H9 (cell line): ENCODE measurements at regions not wholly inside any gene's neighbourhood (a gene's known extent, or its start where the extent isn't known, plus 50 kb on each side); places are given as distances from the start of the nearest gene placed in this dataset.

Experiments used
- DNase-seq: peaks from one replicate; pipeline ENCODE4 v3.0.0-alpha.2; 2017
- H2AFZ ChIP-seq: one replicate; pipeline ENCODE4 v1.6.1; 2013; ENCODE audit warnings: mild to moderate bottlenecking, low read length, control low read depth, moderate library complexity
- H2AK5ac ChIP-seq: 2 replicates; pipeline ENCODE4 v1.6.1; 2013; ENCODE audit warnings: low read length, control low read depth, mixed read lengths; ENCODE audit not compliant: insufficient read length
- H2BK120ac ChIP-seq: one replicate; pipeline ENCODE4 v1.6.1; 2013; ENCODE audit warnings: low read depth, mild to moderate bottlenecking, low read length, control low read depth, inconsistent platforms; ENCODE audit not compliant: poor library complexity, severe bottlenecking
- H2BK12ac ChIP-seq: 2 replicates; pipeline ENCODE4 v1.6.1; 2013; ENCODE audit warnings: low read length, control low read depth, mixed read lengths, low read depth; ENCODE audit not compliant: insufficient read length
- H2BK15ac ChIP-seq: 2 replicates; pipeline ENCODE4 v1.6.1; 2013; ENCODE audit warnings: low read depth, low read length, control low read depth
- H2BK20ac ChIP-seq: one replicate; pipeline ENCODE4 v1.6.1; 2013; ENCODE audit warnings: low read depth, mild to moderate bottlenecking, low read length, control low read depth, inconsistent platforms; ENCODE audit not compliant: poor library complexity, severe bottlenecking
- H2BK5ac ChIP-seq: 2 replicates; pipeline ENCODE4 v1.6.1; 2013; ENCODE audit warnings: low read length, control low read depth, mixed read lengths; ENCODE audit not compliant: insufficient read length
- H3K14ac ChIP-seq: 2 replicates; pipeline ENCODE4 v1.6.1; 2013; ENCODE audit warnings: low read length, control low read depth; ENCODE audit not compliant: insufficient read depth
- H3K18ac ChIP-seq: 2 replicates; pipeline ENCODE4 v1.6.1; 2013; ENCODE audit warnings: low read depth, mild to moderate bottlenecking, mixed read lengths, low read length, control low read depth; ENCODE audit not compliant: insufficient read length
- H3K23ac ChIP-seq: 2 replicates; pipeline ENCODE4 v1.6.1; 2013; ENCODE audit warnings: low read length, control low read depth, mixed read lengths, low read depth; ENCODE audit not compliant: insufficient read length
- H3K23me2 ChIP-seq: 2 replicates; pipeline ENCODE4 v1.6.1; 2013; ENCODE audit warnings: low read depth, mild to moderate bottlenecking, mixed read lengths, low read length, control low read depth; ENCODE audit not compliant: insufficient read length, poor library complexity, severe bottlenecking
- H3K27ac ChIP-seq: 2 replicates; pipeline ENCODE4 v1.5.1; 2013; ENCODE audit warnings: low read length, control low read depth, mixed read lengths, low read depth; ENCODE audit not compliant: insufficient read length
- H3K27me3 ChIP-seq: 2 replicates; pipeline ENCODE4 v1.6.1; 2013; ENCODE audit warnings: low read length, control low read depth, inconsistent platforms; ENCODE audit not compliant: insufficient read depth
- H3K4ac ChIP-seq: 2 replicates; pipeline ENCODE4 v1.6.1; 2013; ENCODE audit warnings: low read depth, mild to moderate bottlenecking, control low read depth, inconsistent platforms, low read length, moderate library complexity
- H3K4me1 ChIP-seq: 2 replicates; pipeline ENCODE4 v1.6.1; 2013; ENCODE audit warnings: low read length, control low read depth, inconsistent platforms; ENCODE audit not compliant: insufficient read depth
- H3K4me2 ChIP-seq: 2 replicates; pipeline ENCODE4 v1.6.1; 2013; ENCODE audit warnings: low read length, control low read depth, mixed read lengths; ENCODE audit not compliant: insufficient read length, insufficient read depth
- H3K56ac ChIP-seq: 2 replicates; pipeline ENCODE4 v1.6.1; 2013; ENCODE audit warnings: low read depth, mild to moderate bottlenecking, mixed read lengths, low read length, control low read depth; ENCODE audit not compliant: insufficient read length
- H3K79me1 ChIP-seq: 2 replicates; pipeline ENCODE4 v1.6.1; 2013; ENCODE audit warnings: low read depth, mild to moderate bottlenecking, moderate library complexity, low read length, control low read depth, inconsistent platforms; ENCODE audit not compliant: insufficient read depth, poor library complexity, severe bottlenecking
- H3K79me2 ChIP-seq: 2 replicates; pipeline ENCODE4 v1.6.1; 2013; ENCODE audit warnings: low read length, control low read depth, inconsistent platforms; ENCODE audit not compliant: insufficient read depth
- H3K9ac ChIP-seq: 2 replicates; pipeline ENCODE4 v1.6.1; 2013; ENCODE audit warnings: low read length, control low read depth, mixed read lengths; ENCODE audit not compliant: insufficient read length; ENCODE audit errors: extremely low read depth
- H3K9me3 ChIP-seq: one replicate; pipeline ENCODE4 v1.6.1; 2013; ENCODE audit warnings: low read depth, low read length, inconsistent platforms; ENCODE audit not compliant: control insufficient read depth
- H3T11ph ChIP-seq: one replicate; pipeline ENCODE4 v1.6.1; 2013; ENCODE audit warnings: mild to moderate bottlenecking, low read length, control low read depth, inconsistent platforms
- H4K20me1 ChIP-seq: one replicate; pipeline ENCODE4 v1.6.1; 2013; ENCODE audit not compliant: control insufficient read depth, insufficient read length, insufficient read depth
- H4K5ac ChIP-seq: 2 replicates; pipeline ENCODE4 v1.6.1; 2013; ENCODE audit warnings: low read depth, mild to moderate bottlenecking, mixed read lengths, low read length, control low read depth; ENCODE audit not compliant: insufficient read length
- H4K8ac ChIP-seq: replicated peaks from 2 replicates; pipeline ENCODE4 v1.6.1; 2013; ENCODE audit warnings: low read length, control low read depth, mixed read lengths, low read depth; ENCODE audit not compliant: insufficient read length
- H4K91ac ChIP-seq: 2 replicates; pipeline ENCODE4 v1.6.1; 2013; ENCODE audit warnings: low read depth, mild to moderate bottlenecking, moderate library complexity, mixed read lengths, low read length, control low read depth; ENCODE audit not compliant: insufficient read length
- H3K27ac Mint-ChIP-seq, 3 experiments: 2 replicates in 2 of 3; 3 replicates in 1 of 3; pipeline ENCODE4 v1.8.0; 2020 to 2021; ENCODE audit warnings: mixed read lengths in 3 of 3, mild to moderate bottlenecking in 1 of 3, moderate library complexity in 1 of 3
- H3K27me3 Mint-ChIP-seq: 2 replicates; pipeline ENCODE4 v1.8.0; 2021; ENCODE audit warnings: low read depth, mild to moderate bottlenecking, moderate library complexity, mixed read lengths
- H3K36me3 Mint-ChIP-seq, 3 experiments: 2 replicates in 2 of 3; 3 replicates in 1 of 3; pipeline ENCODE4 v1.8.0; 2020 to 2021; ENCODE audit warnings: low read depth in 3 of 3, mixed read lengths in 3 of 3; ENCODE audit not compliant: insufficient read depth in 1 of 3
- H3K4me1 Mint-ChIP-seq, 2 experiments: 2 replicates each; pipeline ENCODE4 v1.8.0; 2020; ENCODE audit warnings: mixed read lengths in 2 of 2
- H3K4me3 Mint-ChIP-seq, 2 experiments: 2 replicates in 1 of 2; 3 replicates in 1 of 2; pipeline ENCODE4 v1.8.0; 2020 to 2021; ENCODE audit warnings: mild to moderate bottlenecking in 2 of 2, mixed read lengths in 2 of 2, moderate library complexity in 1 of 2
- H3K9me3 Mint-ChIP-seq, 2 experiments: 2 replicates in 1 of 2; 3 replicates in 1 of 2; pipeline ENCODE4 v1.8.0; 2020; ENCODE audit warnings: mild to moderate bottlenecking in 2 of 2, mixed read lengths in 2 of 2, moderate library complexity in 1 of 2
- WGBS: extraction: QIAGEN DNeasy Blood & Tissue Kit; methylation state at CpG from one replicate; pipeline ENCODE4 v1.1.7; 2013; ENCODE audit warnings: missing lambda C conversion rate, low lambda C conversion rate, mixed read lengths; ENCODE audit not compliant: insufficient read length; ENCODE audit errors: extremely low coverage; 5-methylcytosine and 5-hydroxymethylcytosine counted together
- TF ChIP-seq, protein P1 (sequence below): fragments of 200-600 bp; sonication (generic); conservative IDR thresholded peaks from 3 replicates; pipeline ENCODE4 v1.8.0; 2021; ENCODE audit warnings: antibody characterized with exemption, mild to moderate bottlenecking

DNA sequence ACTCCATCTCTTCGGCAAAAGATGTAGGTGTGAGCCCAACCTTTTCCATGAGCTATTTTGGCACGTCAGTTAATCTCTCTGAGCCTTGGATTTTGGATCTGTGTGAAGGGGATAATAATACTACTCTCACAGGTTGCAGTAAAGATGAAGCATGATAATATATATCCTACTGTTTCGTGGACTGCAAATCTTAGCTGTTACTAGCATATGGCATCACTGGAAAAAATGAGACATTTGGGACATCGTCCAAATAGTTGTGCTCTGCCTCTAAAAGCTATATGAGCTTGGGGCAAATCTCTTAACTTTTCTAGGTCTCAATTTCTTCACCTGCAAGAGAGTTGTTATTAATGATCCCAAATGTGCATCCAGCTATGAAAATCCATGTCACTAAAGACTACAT lies 147.4 kb upstream of the ZRANB2 start:
- Mint-ChIP-seq H3K36me3 (no peaks in the 10 kb centered on the region), H3K27ac (no peak overlapping the region), H3K27me3 (no peaks in the 10 kb centered on the region), H3K4me1 (peaks cover 19 to 32% of the 10 kb centered on the region in 2 experiments), H3K4me3 (no peak overlapping the region), H3K9me3 (no peaks in the 10 kb centered on the region)
- no peak overlapping the region for H2BK20ac ChIP-seq
- H3K27me3 ChIP-seq, result no peaks in the 10 kb centered on the region
- H3K18ac ChIP-seq, result no peak overlapping the region
- H3K9me3 ChIP-seq, result no peaks in the 10 kb centered on the region
- no peak overlapping the region for H2BK120ac ChIP-seq
- no peak overlapping the region for H3K23ac ChIP-seq
- H3K56ac ChIP-seq, result no peak overlapping the region
- H3K79me2 ChIP-seq, result no peaks in the 10 kb centered on the region
- H3K4me2 ChIP-seq, result no peak overlapping the region
- no peak overlapping the region for H3K9ac ChIP-seq
- H4K5ac ChIP-seq, result no peak overlapping the region
- H2BK15ac ChIP-seq, result no peak overlapping the region
- H3K79me1 ChIP-seq, result no peaks in the 10 kb centered on the region
- H3K23me2 ChIP-seq, result no peaks in the 10 kb centered on the region
- H2BK5ac ChIP-seq, result no peak overlapping the region
- TF ChIP-seq, protein P1, sequence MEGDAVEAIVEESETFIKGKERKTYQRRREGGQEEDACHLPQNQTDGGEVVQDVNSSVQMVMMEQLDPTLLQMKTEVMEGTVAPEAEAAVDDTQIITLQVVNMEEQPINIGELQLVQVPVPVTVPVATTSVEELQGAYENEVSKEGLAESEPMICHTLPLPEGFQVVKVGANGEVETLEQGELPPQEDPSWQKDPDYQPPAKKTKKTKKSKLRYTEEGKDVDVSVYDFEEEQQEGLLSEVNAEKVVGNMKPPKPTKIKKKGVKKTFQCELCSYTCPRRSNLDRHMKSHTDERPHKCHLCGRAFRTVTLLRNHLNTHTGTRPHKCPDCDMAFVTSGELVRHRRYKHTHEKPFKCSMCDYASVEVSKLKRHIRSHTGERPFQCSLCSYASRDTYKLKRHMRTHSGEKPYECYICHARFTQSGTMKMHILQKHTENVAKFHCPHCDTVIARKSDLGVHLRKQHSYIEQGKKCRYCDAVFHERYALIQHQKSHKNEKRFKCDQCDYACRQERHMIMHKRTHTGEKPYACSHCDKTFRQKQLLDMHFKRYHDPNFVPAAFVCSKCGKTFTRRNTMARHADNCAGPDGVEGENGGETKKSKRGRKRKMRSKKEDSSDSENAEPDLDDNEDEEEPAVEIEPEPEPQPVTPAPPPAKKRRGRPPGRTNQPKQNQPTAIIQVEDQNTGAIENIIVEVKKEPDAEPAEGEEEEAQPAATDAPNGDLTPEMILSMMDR, result no peak
- H3T11ph ChIP-seq, result no peak overlapping the region
- H3K14ac ChIP-seq, result no peak overlapping the region
- H3K4ac ChIP-seq, result no peak overlapping the region
- no CpG with 5 or more reads among the region's 4 CpGs for WGBS
- H4K8ac ChIP-seq, result no peak overlapping the region
- no peak overlapping the region for H2AFZ ChIP-seq
- no peak for DNase-seq
- H2AK5ac ChIP-seq, result no peak overlapping the region
- H3K27ac ChIP-seq, result no peak overlapping the region
- H4K20me1 ChIP-seq, result no peaks in the 10 kb centered on the region
- no peak overlapping the region for H4K91ac ChIP-seq
- no peaks in the 10 kb centered on the region; the same call in 1 of the 2 replicates for H3K4me1 ChIP-seq
- H2BK12ac ChIP-seq, result no peak overlapping the region
